ENCODE measurements at regions not wholly inside any gene's neighbourhood (a gene's known extent, or its start where the extent isn't known, plus 50 kb on each side); places are given as distances from the start of the nearest gene placed in this dataset.

- H3K4me3 ChIP-seq (ENCODE audit: low read length, poor library complexity, severe bottlenecking) = no peak overlapping the region
- no peak overlapping the region for H3K9ac ChIP-seq (ENCODE audit: low read depth, low read length, poor library complexity, severe bottlenecking)
- no peaks in the 10 kb centered on the region for H3K4me1 ChIP-seq (ENCODE audit: insufficient read depth, low read length, poor library complexity, severe bottlenecking)
- H3K9me2 ChIP-seq (replicated peaks; ENCODE audit: low read depth, low read length) = no peaks in the 10 kb centered on the region
- H2AFZ ChIP-seq (ENCODE audit: low read length) = no peak overlapping the region
- no peaks in the 10 kb centered on the region for H3K79me2 ChIP-seq (ENCODE audit: insufficient read depth, low read length)
- TF ChIP-seq EZH2phosphoT487 (IDR thresholded peaks at IDR 0.05; ENCODE audit: borderline replicate concordance) = no peak
- TF ChIP-seq CTCF (conservative IDR thresholded peaks at IDR 0.05; ENCODE audit: low read length) = no peak
- no peaks in the 10 kb centered on the region for H4K20me1 ChIP-seq (ENCODE audit: insufficient read depth, low read length, poor library complexity, severe bottlenecking)
- no peaks in the 10 kb centered on the region for H3K36me3 ChIP-seq (ENCODE audit: insufficient read depth, low read length)
- no peak overlapping the region for H3K4me2 ChIP-seq (ENCODE audit: low read depth, low read length, poor library complexity, severe bottlenecking)
- H3F3A ChIP-seq (ENCODE audit: low read depth) = no peaks in the 10 kb centered on the region
- no peaks in the 10 kb centered on the region for H3K27me3 ChIP-seq (ENCODE audit: insufficient read depth, low read length, poor library complexity, severe bottlenecking)
- no peaks in the 10 kb centered on the region for H3K9me3 ChIP-seq (ENCODE audit: insufficient read depth, low read depth, low read length)
Observed at GRCh38 chr5:175035882-175036533, 311.6 kb downstream of the MSX2 start.

- H3K79me2 ChIP-seq (ENCODE audit: insufficient read depth, low read length) = no peaks in the 10 kb centered on the region
- no peak overlapping the region for H2AFZ ChIP-seq (ENCODE audit: low read length)
- no peaks in the 10 kb centered on the region for H3K9me3 ChIP-seq (ENCODE audit: insufficient read depth, low read depth, low read length)
- H3F3A ChIP-seq (ENCODE audit: low read depth) = no peaks in the 10 kb centered on the region
- H3K4me2 ChIP-seq (ENCODE audit: low read depth, low read length, poor library complexity, severe bottlenecking) = no peak overlapping the region
- no peaks in the 10 kb centered on the region for H3K36me3 ChIP-seq (ENCODE audit: insufficient read depth, low read length)
- H3K4me1 ChIP-seq (ENCODE audit: insufficient read depth, low read length, poor library complexity, severe bottlenecking) = no peaks in the 10 kb centered on the region
- H3K9ac ChIP-seq (ENCODE audit: low read depth, low read length, poor library complexity, severe bottlenecking) = no peak overlapping the region
- H3K27me3 ChIP-seq (ENCODE audit: insufficient read depth, low read length, poor library complexity, severe bottlenecking) = no peaks in the 10 kb centered on the region
- H4K20me1 ChIP-seq (ENCODE audit: insufficient read depth, low read length, poor library complexity, severe bottlenecking) = no peaks in the 10 kb centered on the region
- H3K4me3 ChIP-seq (ENCODE audit: low read length, poor library complexity, severe bottlenecking) = no peak overlapping the region
- TF ChIP-seq CTCF (conservative IDR thresholded peaks at IDR 0.05; ENCODE audit: low read length) = no peak
- no peak for TF ChIP-seq EZH2phosphoT487 (IDR thresholded peaks at IDR 0.05; ENCODE audit: borderline replicate concordance)
- H3K9me2 ChIP-seq (replicated peaks; ENCODE audit: low read depth, low read length) = no peaks in the 10 kb centered on the region
Observed at GRCh38 chr5:175034924-175035323, 310.5 kb downstream of the MSX2 start.

- no peak overlapping the region for H3K4me2 ChIP-seq (ENCODE audit: low read depth, low read length, poor library complexity, severe bottlenecking)
- no peaks in the 10 kb centered on the region for H3K4me1 ChIP-seq (ENCODE audit: insufficient read depth, low read length, poor library complexity, severe bottlenecking)
- H4K20me1 ChIP-seq (ENCODE audit: insufficient read depth, low read length, poor library complexity, severe bottlenecking) = no peaks in the 10 kb centered on the region
- no peak overlapping the region for H2AFZ ChIP-seq (ENCODE audit: low read length)
- H3K79me2 ChIP-seq (ENCODE audit: insufficient read depth, low read length) = no peaks in the 10 kb centered on the region
- H3K4me3 ChIP-seq (ENCODE audit: low read length, poor library complexity, severe bottlenecking) = no peak overlapping the region
- H3K9me3 ChIP-seq (ENCODE audit: insufficient read depth, low read depth, low read length) = no peaks in the 10 kb centered on the region
- H3F3A ChIP-seq (ENCODE audit: low read depth) = no peaks in the 10 kb centered on the region
- no peak overlapping the region for H3K9ac ChIP-seq (ENCODE audit: low read depth, low read length, poor library complexity, severe bottlenecking)
- H3K27me3 ChIP-seq (ENCODE audit: insufficient read depth, low read length, poor library complexity, severe bottlenecking) = no peaks in the 10 kb centered on the region
- H3K9me2 ChIP-seq (replicated peaks; ENCODE audit: low read depth, low read length) = no peaks in the 10 kb centered on the region
- TF ChIP-seq EZH2phosphoT487 (IDR thresholded peaks at IDR 0.05; ENCODE audit: borderline replicate concordance) (no peak), CTCF (conservative IDR thresholded peaks at IDR 0.05; ENCODE audit: low read length) (no peak)
- no peaks in the 10 kb centered on the region for H3K36me3 ChIP-seq (ENCODE audit: insufficient read depth, low read length)
Observed at GRCh38 chr5:175032741-175033151, 308.4 kb downstream of the MSX2 start.
